GM12873 (cell line): ENCODE measurements at regions not wholly inside any gene's neighbourhood (a gene's known extent, or its start where the extent isn't known, plus 50 kb on each side); places are given as distances from the start of the nearest gene placed in this dataset.

Experiments used
- TF ChIP-seq, protein P1 (sequence below): IDR thresholded peaks from 2 replicates; pipeline ENCODE4 v1.5.1; 2012; ENCODE audit warnings: low read depth, mild to moderate bottlenecking, moderate library complexity, low read length, control low read depth; ENCODE audit not compliant: insufficient read depth; ENCODE audit errors: missing control alignments

DNA sequence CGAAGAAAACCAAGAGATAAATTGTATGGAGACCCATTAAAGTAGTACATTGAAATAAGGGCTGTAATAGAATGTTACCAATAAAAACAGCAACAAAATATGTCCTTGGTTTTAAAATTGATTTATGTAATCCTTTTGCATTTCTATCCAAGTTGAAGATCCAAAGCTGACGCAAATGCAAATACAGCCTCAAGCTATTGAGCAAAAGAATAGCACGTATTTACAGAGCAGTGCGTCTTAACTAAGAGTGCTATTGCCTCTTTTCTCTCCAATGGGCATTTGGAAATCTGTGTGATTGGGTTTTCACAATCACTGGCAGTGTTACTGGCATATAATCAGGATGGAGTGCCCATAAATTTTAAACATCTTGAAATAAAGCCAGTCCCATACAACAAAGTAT lies 417.4 kb downstream of the TLL1 start:
- TF ChIP-seq, protein P1, sequence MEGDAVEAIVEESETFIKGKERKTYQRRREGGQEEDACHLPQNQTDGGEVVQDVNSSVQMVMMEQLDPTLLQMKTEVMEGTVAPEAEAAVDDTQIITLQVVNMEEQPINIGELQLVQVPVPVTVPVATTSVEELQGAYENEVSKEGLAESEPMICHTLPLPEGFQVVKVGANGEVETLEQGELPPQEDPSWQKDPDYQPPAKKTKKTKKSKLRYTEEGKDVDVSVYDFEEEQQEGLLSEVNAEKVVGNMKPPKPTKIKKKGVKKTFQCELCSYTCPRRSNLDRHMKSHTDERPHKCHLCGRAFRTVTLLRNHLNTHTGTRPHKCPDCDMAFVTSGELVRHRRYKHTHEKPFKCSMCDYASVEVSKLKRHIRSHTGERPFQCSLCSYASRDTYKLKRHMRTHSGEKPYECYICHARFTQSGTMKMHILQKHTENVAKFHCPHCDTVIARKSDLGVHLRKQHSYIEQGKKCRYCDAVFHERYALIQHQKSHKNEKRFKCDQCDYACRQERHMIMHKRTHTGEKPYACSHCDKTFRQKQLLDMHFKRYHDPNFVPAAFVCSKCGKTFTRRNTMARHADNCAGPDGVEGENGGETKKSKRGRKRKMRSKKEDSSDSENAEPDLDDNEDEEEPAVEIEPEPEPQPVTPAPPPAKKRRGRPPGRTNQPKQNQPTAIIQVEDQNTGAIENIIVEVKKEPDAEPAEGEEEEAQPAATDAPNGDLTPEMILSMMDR, result no peak

DNA sequence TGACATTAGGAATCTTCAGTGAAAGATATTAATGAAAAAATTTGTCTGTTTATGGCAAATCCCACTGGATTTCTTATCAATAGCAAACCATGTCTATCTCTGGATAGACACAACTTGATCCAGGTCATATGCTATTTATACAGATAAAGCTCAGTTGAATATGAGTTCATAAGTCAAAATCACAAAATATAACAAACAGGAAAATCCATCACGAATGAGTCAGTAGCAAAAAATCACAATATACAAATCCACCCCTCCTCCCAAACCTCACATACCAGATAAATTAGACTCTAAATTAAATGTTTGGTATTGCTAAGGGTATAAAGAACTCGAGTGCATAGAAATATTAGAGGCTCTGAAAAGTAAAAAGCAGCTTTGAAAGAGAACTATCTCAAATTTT lies 420.5 kb downstream of the TLL1 start:
- TF ChIP-seq, protein P1, result no peak

DNA sequence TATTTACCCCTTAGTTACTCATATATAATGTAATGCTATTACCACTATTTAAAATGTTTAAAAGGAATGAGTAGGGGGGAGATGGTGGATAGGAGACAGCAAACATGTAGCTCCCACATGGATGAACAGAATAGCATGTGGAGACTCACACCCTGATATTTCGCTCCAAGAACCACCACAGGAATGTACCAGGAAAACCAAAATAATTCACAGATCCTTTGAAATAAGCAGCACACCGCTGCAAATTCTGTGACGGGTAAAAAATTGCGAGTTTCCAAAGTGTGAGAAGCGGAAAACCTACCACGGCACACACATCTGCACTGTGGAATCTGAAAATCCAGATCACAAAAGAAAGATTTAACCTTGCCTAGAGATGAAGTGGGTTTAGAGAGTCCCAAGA lies 428.2 kb downstream of the TLL1 start:
- TF ChIP-seq, protein P1, result no peak

DNA sequence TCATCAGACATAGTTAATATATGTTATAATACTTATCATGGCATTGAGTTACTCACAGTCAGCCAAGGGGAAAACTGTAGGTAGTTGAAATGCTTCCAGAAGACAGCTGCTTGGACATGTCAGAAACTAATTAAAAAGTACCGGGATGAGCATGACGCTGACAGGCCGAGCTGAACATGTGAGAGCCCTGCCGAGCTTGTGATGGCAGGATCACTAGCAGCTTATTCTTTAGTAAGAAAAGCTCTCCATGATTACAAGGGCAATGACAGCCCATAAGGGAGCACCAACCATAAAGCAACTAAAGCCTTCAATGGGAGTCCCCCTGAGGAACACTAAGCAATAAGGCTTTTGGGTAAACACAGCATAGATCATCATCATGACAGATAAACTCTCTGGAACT lies 435.6 kb downstream of the TLL1 start:
- TF ChIP-seq, protein P1, result no peak

DNA sequence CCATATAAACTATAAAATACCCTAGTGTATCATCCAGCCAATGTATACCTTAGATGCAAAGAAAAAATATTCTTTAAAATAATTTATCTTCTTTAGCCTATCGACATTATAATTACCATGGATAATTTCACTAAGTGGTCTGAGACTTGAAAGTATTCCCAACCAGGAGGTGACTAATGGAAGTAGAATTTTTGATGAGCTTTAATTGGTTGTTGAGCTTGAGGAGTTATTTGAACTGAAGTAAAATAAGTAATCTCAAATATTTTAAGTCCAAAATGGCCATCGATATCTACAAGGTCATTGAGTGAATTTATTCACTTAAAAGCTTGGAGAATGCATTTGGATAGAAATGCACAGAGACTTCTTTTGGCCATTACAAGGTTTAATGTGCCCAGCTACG lies 436.2 kb downstream of the TLL1 start:
- TF ChIP-seq, protein P1, result no peak

DNA sequence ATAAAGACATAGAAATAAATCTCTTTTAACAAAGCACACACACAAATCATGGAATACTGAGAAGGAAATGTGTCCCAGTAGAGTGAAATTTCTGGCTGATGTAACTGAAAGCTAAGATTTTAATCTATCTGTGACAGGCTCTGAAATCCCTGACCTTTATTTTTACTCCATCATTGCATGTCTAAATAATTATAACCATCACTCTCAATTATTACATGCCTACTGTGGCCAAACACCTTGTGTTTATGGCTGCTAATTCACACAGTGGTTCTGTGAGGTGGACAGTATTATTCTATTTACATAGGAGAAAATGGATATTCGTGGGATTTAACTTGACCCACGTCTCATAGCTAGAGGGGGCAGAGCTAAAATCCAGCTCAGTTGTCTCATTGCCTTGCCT lies 438.1 kb downstream of the TLL1 start:
- TF ChIP-seq, protein P1, result no peak

DNA sequence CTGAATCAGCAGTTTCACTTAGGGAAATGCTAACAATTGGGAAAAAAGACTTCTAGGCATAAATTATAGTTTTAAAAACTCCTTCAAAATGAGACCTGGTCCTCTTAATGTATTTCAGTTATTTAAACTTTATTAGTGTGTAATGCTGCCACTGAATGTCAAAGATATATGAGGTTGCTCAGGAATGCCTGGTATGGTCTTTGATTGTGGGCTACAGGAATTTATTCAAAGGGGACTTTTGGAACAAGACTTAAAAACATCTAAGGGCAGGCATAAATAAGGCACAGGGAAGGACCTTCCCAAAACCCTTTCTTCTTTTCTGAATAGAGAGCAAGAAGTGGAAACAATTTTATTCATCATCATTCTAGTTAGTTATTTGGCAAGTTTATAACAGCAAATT lies 439.1 kb downstream of the TLL1 start:
- TF ChIP-seq, protein P1, result no peak
